WERI-Rb-1 (cell line): ENCODE measurements at regions not wholly inside any gene's neighbourhood (a gene's known extent, or its start where the extent isn't known, plus 50 kb on each side); places are given as distances from the start of the nearest gene placed in this dataset.

Experiments
- DNase-seq: peaks from one replicate; pipeline ENCODE4 v3.0.0-alpha.2; 2020
- H3K27ac ChIP-seq: fragments of 250-450 bp; sonication (Bioruptor Pico); 2 replicates; pipeline ENCODE4 v1.5.1; 2020; ENCODE audit warnings: mild to moderate bottlenecking, moderate library complexity
- H3K27me3 ChIP-seq: fragments of 250-450 bp; sonication (Bioruptor Pico); 2 replicates; pipeline ENCODE4 v1.5.1; 2021; ENCODE audit warnings: mild to moderate bottlenecking, low read depth, moderate library complexity; ENCODE audit not compliant: insufficient read depth, severe bottlenecking
- H3K36me3 ChIP-seq: fragments of 250-450 bp; sonication (Bioruptor Pico); 2 replicates; pipeline ENCODE4 v1.5.1; 2020; ENCODE audit warnings: mild to moderate bottlenecking, moderate library complexity
- H3K4me3 ChIP-seq: 2 replicates; pipeline ENCODE4 v1.5.1; 2011; ENCODE audit warnings: low read depth, mild to moderate bottlenecking, control low read depth, low read length
- H3K9me3 ChIP-seq: fragments of 250-450 bp; sonication (Bioruptor Pico); 2 replicates; pipeline ENCODE4 v1.5.1; 2021; ENCODE audit warnings: mild to moderate bottlenecking, moderate library complexity; ENCODE audit not compliant: severe bottlenecking
- CTCF ChIP-seq: IDR thresholded peaks from 2 replicates; pipeline ENCODE4 v1.5.1; 2011; ENCODE audit warnings: low read depth, mild to moderate bottlenecking, control low read depth, inconsistent platforms, low read length

DNA sequence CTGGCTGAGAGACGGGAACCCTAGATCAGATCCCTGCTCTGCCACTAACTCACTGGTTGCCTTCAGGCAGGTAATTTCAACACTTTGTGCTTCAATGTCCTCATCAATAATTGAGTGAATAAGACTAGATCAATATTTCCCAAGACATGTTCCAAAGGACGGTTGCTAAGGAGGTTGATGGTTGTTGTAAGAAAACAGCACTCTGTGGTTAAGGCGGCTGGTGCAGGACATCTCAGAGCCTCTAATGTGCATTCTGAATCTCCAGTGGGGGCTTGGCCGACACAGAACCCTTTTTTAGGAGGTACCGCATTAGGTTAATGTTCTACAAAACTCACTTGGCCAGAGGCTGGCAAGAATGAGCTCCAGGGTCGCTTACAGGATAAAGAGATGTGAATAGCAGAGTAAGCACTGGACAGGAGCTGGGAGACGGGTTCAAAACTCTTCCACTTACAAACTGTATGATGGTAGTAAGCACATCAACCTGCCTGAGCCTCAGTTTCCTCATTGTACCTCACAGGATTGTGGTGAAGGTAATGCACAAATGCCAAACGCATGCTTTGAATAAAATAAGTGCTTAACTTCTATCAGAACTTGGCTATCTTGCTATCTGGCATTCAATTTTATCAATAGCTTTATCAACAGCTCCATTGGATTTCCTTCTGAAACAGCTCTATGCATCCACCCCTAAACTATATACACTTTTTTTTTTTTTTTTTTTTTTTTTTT is 136.9 kb upstream of the PARP11 start:
- no peak for TF ChIP-seq CTCF
- no peak for DNase-seq
- no peak overlapping the region for H3K27ac ChIP-seq
- H3K36me3 ChIP-seq: no peaks in the 10 kb centered on the region
- H3K4me3 ChIP-seq: no peak overlapping the region
- H3K27me3 ChIP-seq: peaks cover 12% of the 10 kb centered on the region
- peaks cover 4% of the 10 kb centered on the region for H3K9me3 ChIP-seq

DNA sequence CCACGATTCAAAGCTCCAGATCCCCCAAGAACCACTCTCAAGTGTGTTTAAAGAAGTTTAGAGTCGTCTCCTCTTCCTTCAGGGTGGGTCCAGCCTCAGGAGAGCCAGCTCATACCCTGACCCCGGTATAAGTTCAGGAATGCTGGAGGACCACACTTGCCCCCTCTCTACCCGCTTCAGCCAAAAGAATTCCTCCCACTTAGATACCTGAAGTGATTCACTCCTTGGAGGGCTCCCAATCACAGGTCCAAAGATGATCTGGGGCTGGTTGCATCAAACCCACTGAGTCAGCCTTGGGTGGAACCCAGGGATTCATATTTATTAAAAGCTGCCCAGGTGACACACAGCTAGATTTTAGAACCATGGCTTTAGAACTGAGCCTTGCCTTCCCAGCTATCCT is 133.5 kb upstream of the PARP11 start:
- DNase-seq: no peak
- TF ChIP-seq CTCF: no peak
- Histone ChIP-seq H3K27ac (no peak overlapping the region), H3K4me3 (no peak overlapping the region), H3K36me3 (no peaks in the 10 kb centered on the region), H3K9me3 (peaks cover 4% of the 10 kb centered on the region), H3K27me3 (peaks cover 13% of the 10 kb centered on the region)

DNA sequence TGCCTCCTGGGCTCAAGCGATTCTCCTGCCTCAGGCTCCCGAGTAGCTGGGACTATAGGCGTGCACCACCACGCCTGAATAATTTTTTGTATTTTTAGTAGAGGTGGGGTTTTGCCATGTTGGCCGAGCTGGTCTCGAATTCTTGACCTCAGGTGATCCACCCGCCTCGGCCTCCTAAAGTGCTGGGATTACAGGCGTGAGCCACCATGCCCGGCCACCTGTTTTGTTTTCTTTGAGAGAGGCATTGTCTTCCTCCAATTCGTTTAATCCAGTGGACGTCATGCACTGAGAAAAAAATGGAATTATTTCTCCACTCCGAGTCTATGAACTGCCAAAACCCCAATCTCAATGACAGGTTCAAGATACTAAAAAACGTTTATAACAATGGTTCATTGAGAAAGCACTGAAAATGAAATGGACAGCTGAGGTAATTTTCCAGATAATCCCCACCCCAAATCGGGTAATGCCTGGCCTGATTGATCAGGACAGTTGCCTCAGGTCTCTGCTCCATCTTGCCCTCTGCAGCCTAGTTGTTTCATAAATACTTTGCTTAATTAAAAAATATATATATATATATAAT is 132.7 kb upstream of the PARP11 start:
- peaks cover 17% of the 10 kb centered on the region for H3K27me3 ChIP-seq
- H3K36me3 ChIP-seq: no peaks in the 10 kb centered on the region
- H3K4me3 ChIP-seq: no peak overlapping the region
- no peak overlapping the region for H3K27ac ChIP-seq
- no peak for DNase-seq
- TF ChIP-seq CTCF: no peak
- peaks cover 8% of the 10 kb centered on the region for H3K9me3 ChIP-seq

DNA sequence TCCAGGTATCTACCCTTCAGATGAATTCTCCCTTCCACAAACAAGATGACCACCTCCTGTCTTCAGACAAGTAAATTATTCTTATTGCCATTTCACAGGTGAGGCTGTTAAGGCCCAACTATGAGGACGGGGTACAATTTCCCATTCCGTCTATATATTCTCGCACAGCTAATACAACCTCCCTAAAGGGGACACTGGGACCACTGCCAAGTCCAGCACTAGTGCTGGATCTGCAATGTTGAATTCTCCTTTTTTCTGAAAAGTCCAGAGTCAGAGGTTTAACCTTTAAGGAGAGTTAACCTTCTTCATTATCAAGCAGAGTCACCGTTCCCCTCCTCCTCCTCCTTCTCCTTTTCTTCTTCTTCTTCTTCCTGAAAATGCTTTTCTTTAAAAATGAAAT is 130.4 kb upstream of the PARP11 start:
- Histone ChIP-seq H3K27ac (no peak overlapping the region), H3K36me3 (no peaks in the 10 kb centered on the region), H3K4me3 (no peak overlapping the region), H3K9me3 (peaks cover 9% of the 10 kb centered on the region), H3K27me3 (peaks cover 20% of the 10 kb centered on the region)
- TF ChIP-seq CTCF: no peak
- no peak for DNase-seq

GRCh38 chr12:4002601-4003000 is 129.4 kb upstream of the PARP11 start:
- H3K27me3 ChIP-seq: peaks cover 26% of the 10 kb centered on the region
- no peak overlapping the region for H3K27ac ChIP-seq
- H3K9me3 ChIP-seq: peaks cover 9% of the 10 kb centered on the region
- H3K36me3 ChIP-seq: no peaks in the 10 kb centered on the region
- TF ChIP-seq CTCF: no peak
- H3K4me3 ChIP-seq: no peak overlapping the region
- DNase-seq: no peak
